Esophagus mucosa (tissue), 1 donor: ENCODE measurements at regions not wholly inside any gene's neighbourhood (a gene's known extent, or its start where the extent isn't known, plus 50 kb on each side); places are given as distances from the start of the nearest gene placed in this dataset.

ENCODE experiments used
- ATAC-seq: fragments of 200-7000 bp; cut with Tn5 transposase; one replicate; pipeline ENCODE4 v1.9.1; 2020
- donor health status: DM: yes; HTN: yes; CAD: no.

DNA sequence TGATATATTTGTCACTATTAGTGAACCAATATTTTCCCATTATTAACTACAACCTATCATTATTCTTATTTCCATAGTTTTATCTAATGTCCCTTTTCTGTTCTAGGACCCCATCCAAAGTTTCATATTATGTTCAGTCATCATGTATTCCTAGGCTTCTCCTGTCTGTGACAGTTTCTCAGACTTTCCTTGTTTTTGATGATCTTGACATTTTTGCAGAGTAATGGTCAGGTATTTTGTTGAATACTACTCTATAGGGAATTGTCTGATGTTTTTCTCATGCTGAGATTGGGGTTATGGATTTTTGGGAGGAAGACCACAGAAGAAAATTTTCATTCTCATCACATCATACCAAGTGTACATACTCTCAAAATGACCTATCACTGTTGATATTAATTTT, 684.6 kb downstream of the PLCL1 start:
- ATAC-seq = no peak

GRCh38 chr2:198483051-198483450, 678.7 kb downstream of the PLCL1 start:
- no peak for ATAC-seq

GRCh38 chr2:198479065-198479464, 674.7 kb downstream of the PLCL1 start:
- ATAC-seq = no peak

- ATAC-seq = no peak
These were observed 674.0 kb downstream of the PLCL1 start for GRCh38 chr2:198478361-198478760.

DNA sequence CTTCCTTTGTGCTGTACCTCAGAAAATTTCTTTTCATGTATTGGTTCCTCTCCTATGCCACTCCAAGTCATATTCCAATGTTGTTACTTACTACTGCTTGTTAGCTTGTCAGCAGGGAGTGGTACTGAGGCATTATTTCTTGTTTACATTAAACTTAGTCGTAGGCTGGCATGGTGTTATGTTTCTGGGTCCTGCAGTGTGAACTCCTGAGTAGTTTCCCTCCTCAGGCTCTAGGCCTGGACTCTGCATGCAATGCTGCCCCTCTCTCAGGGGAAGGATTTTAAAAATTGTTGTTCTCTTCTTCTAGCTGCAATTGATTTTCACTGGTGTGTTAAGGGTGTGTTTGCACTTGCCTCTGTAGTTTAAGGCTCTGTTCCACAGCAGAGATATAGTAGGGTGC, 671.6 kb downstream of the PLCL1 start:
- ATAC-seq = no peak

DNA sequence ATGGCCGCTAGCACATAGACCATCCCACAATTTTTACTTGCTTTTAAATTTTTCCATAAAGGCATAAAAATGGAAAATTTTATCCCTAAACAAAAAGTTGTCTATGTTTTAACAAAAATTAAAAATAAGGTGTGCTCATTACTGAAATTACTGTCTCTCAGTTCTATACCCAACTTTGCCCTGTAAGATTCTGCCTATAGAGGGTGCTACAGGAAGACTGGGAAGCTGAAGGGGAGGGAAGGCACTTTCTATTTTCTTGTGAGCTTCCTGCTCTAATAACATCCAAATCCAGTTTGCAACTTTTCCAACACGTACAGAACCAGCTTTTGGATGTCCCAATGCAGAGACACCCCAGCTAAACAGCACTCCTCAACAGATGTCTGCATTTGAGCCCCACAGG, 666.9 kb downstream of the PLCL1 start:
- no peak for ATAC-seq

DNA sequence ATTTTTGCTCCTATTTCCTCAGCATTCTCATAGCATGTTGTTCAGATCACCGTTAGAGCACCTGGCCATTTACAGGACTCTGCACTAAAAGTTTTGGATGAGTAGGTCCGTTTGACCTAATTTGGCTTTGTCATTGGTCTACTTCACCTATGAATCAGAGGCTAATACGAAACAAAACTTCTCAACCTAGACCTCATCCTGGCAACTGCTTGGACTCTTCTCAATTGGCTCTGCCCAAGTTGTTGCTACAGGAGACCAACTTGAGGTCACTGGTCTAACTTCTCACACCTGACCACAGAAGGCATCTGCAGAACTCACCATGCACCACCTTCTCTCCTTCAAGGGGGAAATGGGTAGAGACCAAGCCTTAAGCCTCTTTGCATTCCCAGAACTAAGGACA, 663.7 kb downstream of the PLCL1 start:
- no peak for ATAC-seq

DNA sequence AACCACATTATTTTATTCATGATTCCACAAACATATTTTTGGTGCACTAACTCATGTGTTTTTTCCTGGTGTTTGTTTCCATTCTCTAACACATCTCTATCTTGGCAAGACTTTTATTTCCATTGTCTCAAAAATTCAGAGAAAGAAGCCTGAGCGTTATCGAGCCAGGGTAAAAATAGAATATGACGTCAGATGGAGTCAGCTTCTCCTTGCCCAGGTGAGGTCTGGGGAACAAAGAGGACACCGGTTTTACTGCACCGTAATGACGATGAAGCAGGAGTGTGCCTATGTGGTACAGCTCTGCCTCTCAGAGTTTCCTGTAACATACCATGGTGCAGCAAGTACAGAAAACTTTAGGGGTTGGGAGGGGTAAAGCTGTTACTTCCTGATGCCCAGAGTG, 661.6 kb downstream of the PLCL1 start:
- ATAC-seq = no peak

DNA sequence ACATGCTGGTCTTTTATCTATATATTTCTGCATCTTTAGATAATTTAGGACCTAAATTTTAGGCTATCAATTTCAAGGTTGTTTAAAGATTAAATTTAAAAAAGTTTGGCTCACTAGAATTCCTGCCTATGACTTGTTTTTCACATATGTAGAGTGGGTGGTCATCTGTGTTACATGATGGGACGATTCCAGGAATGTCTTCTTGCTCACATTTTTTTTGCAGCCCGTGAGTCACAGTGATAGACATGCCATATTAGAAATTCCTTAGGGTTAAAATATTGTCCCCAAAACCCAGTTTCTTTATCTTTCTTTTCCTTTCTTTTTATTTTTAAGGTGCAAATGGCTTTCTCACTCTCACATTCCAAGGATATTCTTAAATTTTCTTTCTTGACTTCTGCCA, 652.0 kb downstream of the PLCL1 start:
- ATAC-seq = no peak

- ATAC-seq = no peak
These were observed 649.5 kb downstream of the PLCL1 start for GRCh38 chr2:198453866-198454265.

DNA sequence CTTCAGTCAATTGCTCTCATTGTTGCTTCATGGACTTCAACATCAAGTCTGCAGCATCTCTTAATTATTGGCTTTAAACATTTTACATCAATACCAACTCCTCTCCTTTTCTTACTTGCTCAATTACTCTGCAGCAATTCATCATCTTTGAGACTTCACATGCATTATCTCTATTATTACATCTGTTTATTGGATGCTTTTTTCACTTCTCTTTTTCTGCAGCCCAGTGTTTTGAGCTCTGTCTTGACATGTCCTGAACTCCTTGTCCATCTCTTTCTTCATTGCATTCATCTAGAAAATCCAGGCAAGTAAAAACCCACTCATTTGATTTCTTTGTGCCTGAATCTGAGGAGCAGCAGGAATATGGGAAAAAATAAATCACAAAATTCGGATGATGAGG, 647.9 kb downstream of the PLCL1 start:
- ATAC-seq = no peak

GRCh38 chr2:198448789-198449188, 644.4 kb downstream of the PLCL1 start:
- no peak for ATAC-seq

DNA sequence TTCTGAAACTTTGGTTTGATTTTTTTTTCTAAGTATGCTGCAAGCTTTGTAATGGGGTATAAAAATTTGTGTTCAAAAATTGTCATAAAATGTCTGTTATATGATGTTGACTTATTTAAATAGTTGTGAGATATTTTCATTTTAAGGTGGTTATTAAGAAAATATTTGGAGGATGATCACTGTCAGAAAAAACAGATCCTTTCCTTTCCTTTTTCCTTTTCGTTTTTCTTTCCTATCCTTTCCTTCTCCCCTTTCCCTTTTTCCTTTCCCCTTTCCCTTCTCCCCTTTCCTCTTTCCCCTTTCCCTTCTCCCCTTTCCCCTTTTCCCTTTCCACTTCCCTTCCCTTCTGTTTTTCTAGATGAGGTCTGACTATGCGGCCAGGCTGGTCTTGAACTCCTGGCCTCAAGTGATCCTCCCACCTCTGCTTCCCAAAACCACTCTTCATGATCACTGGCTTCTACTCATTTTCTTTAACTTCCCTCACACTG, 640.5 kb downstream of the PLCL1 start:
- ATAC-seq = no peak

DNA sequence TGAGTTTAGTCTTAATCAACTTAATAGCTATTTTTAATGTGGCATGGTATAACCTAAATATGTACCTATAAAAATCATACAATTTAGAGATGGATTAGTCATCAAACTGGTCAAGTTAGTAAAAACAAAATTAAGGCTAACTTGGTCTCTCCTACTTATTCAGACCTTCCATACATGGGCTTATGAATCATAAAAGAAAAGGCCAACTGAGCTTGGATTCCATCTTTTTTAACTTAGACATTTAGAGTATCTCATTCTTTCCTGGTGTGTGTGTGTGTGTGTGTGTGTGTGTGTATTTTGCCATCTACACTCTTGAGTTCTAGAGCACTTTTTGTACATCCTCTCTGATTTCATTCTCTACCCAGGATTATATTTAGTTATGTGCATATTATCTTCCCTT, 637.5 kb downstream of the PLCL1 start:
- no peak for ATAC-seq

- ATAC-seq = no peak
These were observed 636.9 kb downstream of the PLCL1 start for GRCh38 chr2:198441246-198441645.

DNA sequence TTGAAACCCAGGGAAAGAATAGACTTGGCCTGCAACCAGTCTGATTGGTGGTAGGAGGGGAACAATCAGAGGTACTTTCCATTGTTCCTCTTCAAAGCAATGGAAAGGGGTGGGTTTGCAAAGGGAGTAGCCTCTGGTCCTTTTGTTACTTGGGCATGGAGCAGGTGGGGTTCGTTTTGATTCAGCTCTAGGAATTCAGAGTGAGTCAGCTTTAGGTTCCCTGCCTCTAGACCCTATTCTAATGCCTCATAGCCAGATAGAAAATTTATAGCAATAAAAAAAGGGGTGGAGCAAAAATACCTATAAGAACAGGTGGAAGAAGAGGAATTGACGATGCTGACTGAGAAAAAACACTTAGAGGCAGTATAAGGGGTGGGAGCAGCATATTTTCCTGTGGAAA, 636.4 kb downstream of the PLCL1 start:
- ATAC-seq = no peak

DNA sequence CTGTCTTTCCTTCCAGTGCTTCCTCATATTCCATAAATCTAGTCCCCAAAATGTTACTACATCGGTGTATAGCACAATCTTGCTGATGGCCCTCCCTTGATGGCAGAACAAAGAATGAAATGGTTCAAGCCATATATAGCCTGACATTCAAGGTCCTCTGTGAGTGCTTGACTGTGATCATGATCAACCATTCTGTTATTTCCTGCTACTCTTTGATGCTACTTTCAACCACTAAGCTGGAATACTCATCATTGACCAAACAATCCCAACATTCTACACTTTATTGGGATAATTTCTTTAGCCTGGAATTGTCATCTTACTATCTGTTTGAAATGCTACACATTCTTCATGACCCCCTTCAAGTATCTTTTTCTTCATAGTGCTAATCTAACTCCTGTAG, 633.9 kb downstream of the PLCL1 start:
- ATAC-seq = no peak

DNA sequence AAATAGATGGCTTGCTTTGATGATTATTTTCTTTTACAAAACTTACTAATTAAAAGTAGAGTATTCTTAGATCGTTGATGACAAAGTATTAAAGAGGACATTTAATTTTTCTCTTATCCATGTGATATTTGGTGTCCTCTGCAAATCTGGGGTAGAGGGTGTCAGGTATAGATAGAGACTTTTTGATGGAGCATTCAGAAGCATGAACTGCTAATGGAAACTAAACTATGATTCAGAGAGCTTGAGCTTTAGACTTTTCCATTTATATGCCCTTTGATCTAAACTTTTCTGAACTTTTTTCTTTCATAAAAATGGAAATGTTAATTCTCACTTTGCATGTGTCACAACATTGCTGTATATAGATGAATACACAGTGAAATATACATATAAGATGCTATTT, 619.7 kb downstream of the PLCL1 start:
- no peak for ATAC-seq

DNA sequence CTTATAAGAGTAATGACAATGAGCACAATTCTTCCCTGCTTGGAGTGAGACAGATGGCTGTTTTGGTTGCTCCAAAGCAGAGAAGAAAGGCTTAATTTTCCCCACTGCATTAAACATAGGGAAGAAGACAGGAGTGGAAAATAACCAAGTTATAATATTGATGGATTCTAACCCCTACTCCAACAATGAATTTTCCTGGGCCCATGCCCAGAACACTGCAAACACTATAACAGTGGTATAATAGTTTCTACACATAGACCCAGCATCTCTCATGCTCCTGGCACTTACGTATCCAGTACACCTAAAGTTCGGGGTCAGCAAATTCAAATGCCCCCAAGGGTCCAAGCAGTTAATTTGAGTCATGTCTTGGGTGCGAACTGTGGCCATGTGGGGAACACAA, 613.4 kb downstream of the PLCL1 start:
- no peak for ATAC-seq

DNA sequence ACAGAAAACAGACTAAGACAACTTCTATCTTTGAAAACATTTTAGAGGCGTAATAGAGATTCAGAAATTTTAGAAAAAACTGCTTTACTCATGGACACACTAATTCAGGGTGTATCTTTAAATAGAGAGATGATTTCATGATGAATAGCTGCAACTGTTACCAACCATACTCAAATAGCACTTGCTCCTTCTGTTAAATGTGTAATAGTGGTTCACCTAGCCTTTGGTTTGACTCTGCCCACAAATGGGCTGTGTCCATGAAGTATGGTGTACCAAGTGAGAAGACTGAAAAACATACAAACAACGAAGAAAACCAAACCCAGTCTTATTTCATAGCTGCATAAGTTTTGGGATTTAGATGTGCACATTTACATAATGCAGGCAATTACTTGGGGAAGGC, 610.6 kb downstream of the PLCL1 start:
- ATAC-seq = no peak

- no peak for ATAC-seq
These were observed 607.5 kb downstream of the PLCL1 start for GRCh38 chr2:198411936-198412335.

DNA sequence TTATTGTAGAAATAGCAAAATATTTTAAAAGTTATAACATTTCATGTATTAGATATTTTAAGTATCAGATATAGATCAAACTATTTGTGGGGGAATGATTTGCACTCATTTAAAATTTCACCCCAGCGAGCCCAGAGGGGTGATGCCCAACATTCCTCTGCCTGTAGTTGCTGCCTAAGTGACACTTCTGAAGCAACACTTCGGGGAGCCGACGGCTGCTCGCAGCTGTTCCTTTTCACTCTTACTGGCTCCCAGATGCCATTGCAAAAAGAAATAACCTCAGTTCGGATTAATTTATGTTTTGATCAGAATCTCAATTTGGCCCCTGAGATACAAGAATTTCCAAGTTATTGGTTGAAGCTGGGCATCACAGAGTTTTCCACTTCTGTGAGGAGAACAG, 603.8 kb downstream of the PLCL1 start:
- no peak for ATAC-seq

- no peak for ATAC-seq
These were observed 600.9 kb downstream of the PLCL1 start for GRCh38 chr2:198405311-198405710.

DNA sequence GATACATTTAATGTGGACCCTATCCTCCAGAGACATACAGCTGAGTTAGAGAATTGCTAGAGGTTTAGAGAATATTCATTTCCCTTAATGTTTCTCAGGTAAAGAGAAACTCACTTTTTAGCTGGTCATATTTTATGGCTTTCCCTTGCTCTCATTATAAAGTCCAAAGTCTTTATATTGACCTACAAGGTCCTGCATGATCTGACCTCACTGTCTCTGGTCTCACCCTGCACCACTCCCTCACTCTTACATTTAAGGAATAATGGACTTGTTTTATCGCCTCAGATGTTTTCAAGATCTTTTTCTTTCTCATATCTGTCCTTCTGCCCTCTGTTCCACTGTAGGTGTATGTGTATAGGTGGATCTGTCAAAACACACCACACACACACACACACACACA, 597.3 kb downstream of the PLCL1 start:
- no peak for ATAC-seq

GRCh38 chr2:198400999-198401398, 596.6 kb downstream of the PLCL1 start:
- ATAC-seq = no peak

GRCh38 chr2:198394208-198394607, 589.8 kb downstream of the PLCL1 start:
- ATAC-seq = no peak
